GM23338 (cell line): ENCODE measurements at regions not wholly inside any gene's neighbourhood (a gene's known extent, or its start where the extent isn't known, plus 50 kb on each side); places are given as distances from the start of the nearest gene placed in this dataset.

ENCODE experiments used
- CTCF ChIP-seq, 2 experiments: fragments of 200-600 bp in 1 of 2; sonication (generic) in 1 of 2; conservative IDR thresholded peaks; 2 replicates each; pipeline versions ENCODE4 v1.5.1 to v1.6.1; 2016 to 2017; ENCODE audit warnings: antibody characterized with exemption in 2 of 2, low read depth in 2 of 2, mild to moderate bottlenecking in 2 of 2, moderate library complexity in 1 of 2
- JUNB ChIP-seq: IDR thresholded peaks from one replicate; pipeline ENCODE4 v1.6.1; 2016; ENCODE audit warnings: antibody characterized with exemption; ENCODE audit not compliant: unreplicated experiment
- POLR2AphosphoS5 ChIP-seq: IDR thresholded peaks from 2 replicates; pipeline ENCODE4 v1.6.1; 2016; ENCODE audit warnings: antibody characterized with exemption, low read depth
- REST ChIP-seq: IDR thresholded peaks from one replicate; pipeline ENCODE4 v1.6.1; 2018; ENCODE audit warnings: antibody characterized with exemption; ENCODE audit not compliant: unreplicated experiment
- STAT1 ChIP-seq: IDR thresholded peaks from one replicate; pipeline ENCODE4 v1.6.1; 2016; ENCODE audit warnings: antibody characterized with exemption; ENCODE audit not compliant: unreplicated experiment

GRCh38 chr10:129107525-129107924 is 359.5 kb upstream of the MGMT start:
- TF ChIP-seq CTCF (conservative IDR thresholded peaks at IDR 0.05; ENCODE audit: low read depth in 2 of 2) (no peak), JUNB (no peak), POLR2AphosphoS5 (no peak), STAT1 (no peak), REST (no peak)
